GM18867 (cell line): ENCODE measurements at regions not wholly inside any gene's neighbourhood (a gene's known extent, or its start where the extent isn't known, plus 50 kb on each side); places are given as distances from the start of the nearest gene placed in this dataset.

Experiments used
- ATAC-seq: cut with Tn5 transposase; IDR thresholded peaks from one replicate; pipeline ENCODE4 v1.9.1; 2021; ENCODE audit warnings: mild to moderate bottlenecking, moderate library complexity; ENCODE audit not compliant: unreplicated experiment

DNA sequence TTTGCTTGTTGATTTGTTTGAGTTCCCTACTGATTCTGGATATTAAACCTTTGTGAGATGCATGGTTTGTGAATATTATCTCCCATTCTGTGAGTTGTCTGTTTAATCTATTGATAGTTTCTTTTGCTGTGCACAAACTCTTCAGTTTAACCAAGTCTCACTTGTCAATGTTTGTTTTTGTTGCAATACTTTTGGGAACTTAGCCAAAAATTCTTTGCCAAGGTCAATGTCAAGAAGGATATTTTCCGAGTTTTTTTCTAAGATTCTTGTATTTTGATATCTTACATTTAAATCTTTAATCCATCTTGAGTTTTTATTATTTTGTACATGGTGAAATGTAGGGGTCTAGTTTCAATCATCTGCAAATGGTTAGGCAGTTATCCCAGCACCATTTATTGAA is 1230.7 kb upstream of the NCAM2 start:
- no peak for ATAC-seq

DNA sequence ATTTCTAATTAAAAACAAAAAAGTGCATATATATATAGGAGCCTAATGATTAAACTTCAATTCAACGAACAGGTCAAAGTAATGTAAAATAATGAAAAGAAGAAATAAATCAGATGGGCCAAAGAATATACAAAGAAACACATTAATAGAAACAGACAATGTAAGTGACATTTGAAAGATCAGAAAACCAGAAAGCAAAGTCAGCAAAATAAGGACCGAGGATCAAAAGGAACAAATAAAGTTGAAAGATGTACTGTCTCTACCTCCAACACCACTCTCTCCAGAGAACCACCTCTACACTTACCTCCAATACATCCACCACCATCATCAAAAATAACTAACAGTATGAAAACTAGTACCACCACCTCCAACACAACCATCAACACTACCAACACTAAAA is 1226.3 kb upstream of the NCAM2 start:
- ATAC-seq: no peak

DNA sequence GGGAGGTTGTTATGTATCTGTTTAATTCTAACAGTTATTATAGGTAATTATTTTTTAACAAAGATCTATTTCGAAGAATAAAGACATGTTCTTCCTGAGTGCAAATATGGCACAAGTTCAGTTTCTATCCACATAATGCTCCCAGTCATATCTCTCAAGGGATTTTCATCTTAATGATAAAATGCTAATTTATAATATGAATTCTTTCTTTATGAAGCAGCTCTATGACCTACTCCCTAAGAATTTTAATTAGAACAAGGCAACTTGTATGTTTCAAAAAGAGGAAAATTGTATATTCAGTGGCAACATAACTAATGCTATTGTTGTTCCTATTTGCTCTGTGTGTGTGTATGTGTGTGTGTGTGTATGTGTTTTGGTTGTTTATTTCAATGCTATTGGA is 1222.1 kb upstream of the NCAM2 start:
- no peak for ATAC-seq

DNA sequence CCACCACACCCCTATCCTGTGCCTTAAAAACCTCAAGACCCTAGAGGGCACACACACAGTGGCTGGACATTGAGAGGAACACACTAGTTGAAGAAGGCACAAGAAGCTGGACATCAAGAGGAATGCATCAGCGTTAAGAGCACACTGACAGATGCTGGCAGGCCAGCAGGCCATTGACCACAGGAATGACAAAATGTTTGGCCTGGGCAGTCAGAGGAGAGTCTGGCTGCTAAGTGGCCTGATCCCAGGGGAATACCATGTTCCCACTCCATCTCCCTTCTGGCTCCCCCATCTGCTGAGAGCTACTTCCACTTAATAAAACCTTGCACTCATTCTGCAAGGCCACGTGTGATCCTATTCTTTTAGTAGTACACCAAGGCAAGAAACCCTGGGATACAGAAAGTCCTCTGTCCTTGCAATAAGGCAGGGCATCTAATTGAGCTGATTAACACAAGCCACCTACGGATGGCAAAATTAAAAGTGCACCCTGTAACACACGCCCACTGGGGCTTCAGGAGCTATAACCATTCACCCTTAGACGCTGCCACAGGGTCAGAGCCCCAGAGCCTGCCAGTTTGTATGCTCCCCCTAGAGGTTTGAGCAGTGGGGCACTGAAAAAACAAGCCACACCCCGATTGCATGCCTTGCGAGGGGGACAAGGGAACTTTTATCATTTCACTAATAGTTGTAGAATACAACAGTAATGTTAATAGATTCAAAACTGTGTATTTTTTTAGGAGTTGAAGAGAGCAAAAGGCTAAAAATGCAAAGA is 1216.1 kb upstream of the NCAM2 start:
- no peak for ATAC-seq

DNA sequence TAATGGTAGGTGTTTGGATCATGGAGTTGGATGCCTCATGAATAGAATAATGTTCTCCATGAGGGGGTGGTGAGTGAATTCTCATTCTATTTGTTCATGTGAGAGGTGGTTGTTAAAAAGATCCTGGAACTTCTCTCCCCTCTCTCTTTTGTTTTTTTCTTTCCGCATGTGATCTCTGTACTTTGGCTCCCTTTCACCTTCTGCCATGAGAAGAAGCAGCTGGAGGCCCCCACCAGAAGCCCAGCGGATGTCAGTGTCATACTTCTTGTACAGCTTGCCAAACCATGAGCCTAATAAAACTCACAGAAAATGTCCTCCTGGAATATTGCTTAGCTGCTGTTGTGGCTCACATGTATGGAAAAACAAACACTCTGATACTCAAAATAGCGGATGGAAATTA is 1212.3 kb upstream of the NCAM2 start:
- ATAC-seq: no peak

DNA sequence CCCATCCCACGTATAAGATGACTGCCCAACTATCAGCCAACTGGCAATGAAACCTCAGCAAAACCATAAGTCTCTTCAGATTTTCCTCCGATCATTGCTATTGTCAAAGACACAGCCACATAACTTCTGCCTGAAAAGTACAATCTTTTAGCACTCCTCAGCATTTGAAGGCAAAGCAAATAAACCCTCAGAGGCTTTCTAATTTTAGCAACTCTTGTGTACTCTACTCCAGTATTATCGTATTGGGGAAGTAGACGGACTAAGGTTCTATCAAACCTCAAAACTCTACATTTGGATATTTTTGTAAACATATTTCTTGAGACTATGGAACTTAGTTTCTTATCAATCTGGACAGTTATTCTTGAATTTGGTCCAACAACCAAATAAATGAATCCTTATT is 1206.2 kb upstream of the NCAM2 start:
- no peak for ATAC-seq

DNA sequence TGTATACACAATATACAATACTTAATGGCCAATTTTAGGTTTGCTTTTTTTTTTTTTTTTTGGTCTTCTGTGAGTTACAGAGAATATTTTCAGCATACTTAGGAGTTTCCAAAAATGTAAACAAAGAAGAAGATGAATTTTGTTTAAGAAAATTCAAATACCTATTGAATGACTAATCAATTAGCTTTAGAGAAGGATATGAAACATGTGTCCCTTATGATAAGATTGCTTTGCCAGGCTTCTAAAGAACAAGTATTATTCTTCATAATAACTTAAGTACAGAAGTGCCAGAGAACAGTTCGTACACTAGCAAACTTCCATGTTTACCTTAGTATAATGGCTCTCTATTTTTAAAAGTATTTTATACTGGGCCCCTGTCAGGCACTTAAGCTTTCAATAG is 1191.0 kb upstream of the NCAM2 start:
- no peak for ATAC-seq

DNA sequence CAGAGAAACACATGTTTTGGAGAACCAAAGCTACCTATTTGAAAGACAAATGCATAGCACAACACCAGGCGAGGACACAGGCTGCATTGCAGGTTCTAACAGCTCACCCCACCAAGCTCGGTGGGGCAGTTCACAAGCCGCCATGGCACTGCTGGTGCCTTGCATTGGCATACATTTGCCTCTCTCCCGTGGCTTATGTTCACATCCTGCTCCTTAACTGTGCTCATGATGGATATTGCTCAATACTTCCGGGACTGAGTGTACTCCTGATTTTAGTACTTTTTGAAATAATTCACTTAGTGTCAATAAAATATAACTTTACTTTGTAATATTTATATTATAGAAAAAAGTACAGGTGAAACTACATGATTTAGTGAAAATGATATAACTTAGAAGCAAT is 1187.4 kb upstream of the NCAM2 start:
- ATAC-seq: no peak

DNA sequence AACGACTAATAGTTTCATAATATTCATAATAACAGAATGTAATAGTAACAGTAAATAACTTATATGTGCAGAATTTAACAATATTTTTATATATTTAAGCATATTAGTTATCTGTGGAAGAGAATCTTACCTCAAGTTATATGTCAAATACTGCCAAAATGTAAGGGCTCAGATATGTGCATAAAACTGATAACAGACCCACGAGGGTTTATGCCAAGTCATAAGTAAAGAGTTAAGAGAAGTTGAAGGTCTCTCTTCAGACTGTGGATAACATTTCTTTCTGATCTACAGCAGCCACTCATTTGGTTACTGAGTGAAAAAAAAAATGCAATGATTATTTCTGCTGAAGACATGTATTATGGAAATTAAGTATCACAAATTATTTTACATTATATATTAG is 1167.8 kb upstream of the NCAM2 start:
- no peak for ATAC-seq

DNA sequence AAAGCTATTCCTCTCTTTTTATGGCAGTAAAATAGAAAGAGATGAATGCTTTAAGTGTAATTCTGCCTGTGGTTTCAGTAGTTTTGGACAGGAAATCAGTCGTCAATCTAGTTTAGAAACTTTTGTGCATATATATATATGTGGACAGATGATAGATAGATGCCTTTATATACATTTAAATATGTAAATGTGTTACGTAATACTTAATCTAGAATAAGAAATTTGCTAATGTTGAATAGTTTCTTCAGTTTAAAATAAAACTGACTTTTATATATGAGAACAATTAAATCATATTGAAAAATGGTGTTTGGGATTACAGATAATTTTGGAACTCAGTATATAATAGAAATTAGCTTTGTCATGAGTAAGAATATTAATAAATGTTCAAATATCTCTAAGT is 1165.7 kb upstream of the NCAM2 start:
- ATAC-seq: no peak

DNA sequence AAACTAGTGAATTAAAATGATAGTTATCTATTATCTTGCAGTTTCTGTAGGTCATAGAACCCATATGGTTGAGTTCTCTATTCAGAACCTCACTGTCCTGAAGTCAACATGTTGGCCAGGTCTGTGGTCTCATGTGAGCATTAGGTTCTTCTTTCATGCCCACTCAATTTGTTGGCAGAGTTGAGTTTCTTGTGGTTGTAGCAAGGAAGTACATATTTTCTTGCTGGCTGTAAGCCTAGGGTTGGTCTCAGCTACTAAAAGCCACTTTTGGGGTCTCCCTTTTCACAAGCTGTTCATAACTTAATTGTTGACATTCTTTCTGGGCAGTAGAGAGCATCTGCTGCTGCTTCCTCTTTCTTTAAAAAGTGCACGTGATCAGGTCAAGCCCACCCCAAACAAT is 1165.1 kb upstream of the NCAM2 start:
- ATAC-seq: no peak

DNA sequence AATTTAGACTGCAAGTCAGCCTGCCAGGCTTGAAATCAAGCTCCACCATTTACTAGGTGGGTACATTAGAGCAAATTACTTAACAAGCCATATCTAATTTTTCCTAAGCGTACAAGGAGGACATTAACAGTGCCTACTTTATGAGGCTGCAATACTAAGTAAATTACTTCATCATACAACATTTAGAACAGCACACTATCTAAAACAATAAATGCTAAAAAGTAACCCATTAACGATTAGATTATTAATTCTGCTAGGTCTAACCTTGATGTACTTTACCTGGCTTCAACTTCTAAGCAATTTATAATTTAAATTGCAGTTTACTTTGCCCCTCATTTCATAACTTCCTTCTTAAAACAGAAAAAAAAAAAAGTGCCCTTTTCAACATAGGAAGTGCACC is 1155.6 kb upstream of the NCAM2 start:
- no peak for ATAC-seq

DNA sequence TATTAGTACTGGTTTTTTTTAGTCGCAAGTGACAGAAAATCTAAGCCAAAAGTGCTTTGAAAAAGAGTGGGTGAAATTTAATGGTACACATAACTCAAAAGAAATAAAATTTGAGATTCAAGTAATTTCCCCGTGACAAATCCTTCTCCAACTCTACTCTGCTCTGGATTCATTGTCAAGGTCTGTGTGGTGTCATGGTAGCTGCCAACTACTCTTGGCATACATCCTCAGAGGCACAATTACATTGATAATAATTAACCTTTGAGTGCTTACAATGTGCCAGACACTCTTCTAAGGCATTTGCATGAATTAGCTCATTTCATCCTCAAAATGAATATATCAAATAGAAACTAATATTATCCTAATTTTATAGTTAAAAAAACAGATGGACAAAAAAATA is 1153.9 kb upstream of the NCAM2 start:
- ATAC-seq: no peak

DNA sequence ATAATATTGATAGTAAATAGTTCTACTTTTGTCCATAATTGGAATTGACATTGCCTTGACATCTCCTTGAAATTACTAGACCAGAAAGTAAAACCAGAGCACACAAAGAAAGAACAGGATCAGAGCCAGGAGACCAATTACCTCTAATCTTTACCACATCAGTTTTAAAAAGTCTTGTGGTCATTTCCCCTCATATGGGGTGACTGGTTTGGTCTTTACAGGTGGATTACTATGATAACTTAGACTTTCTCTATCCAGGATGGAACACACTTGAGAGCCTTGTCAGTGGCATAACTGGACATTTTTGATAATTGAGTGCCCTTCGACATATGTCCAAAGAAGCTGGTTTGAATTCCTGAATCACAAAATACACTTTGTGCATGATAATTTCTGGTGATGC is 1148.1 kb upstream of the NCAM2 start:
- no peak for ATAC-seq

DNA sequence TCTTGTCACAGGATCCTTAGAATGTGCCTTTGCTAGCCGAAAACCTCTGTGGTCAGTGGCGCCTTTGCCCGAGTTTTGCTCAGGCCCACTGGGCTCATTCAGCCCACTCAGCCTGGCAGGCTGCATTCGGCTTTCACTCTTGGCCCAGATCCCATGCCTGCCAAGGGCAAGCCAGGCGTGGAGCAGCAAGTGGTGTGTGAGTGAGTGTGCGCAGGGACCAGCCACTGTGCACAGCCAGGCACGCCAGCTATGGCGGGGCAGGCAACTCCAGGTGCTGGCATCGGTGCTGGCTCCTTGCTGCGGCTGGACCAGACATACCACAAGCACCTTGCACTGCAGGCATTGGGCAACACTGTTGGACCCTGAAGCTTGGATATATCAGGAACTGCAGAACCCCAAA is 1145.1 kb upstream of the NCAM2 start:
- ATAC-seq: no peak

DNA sequence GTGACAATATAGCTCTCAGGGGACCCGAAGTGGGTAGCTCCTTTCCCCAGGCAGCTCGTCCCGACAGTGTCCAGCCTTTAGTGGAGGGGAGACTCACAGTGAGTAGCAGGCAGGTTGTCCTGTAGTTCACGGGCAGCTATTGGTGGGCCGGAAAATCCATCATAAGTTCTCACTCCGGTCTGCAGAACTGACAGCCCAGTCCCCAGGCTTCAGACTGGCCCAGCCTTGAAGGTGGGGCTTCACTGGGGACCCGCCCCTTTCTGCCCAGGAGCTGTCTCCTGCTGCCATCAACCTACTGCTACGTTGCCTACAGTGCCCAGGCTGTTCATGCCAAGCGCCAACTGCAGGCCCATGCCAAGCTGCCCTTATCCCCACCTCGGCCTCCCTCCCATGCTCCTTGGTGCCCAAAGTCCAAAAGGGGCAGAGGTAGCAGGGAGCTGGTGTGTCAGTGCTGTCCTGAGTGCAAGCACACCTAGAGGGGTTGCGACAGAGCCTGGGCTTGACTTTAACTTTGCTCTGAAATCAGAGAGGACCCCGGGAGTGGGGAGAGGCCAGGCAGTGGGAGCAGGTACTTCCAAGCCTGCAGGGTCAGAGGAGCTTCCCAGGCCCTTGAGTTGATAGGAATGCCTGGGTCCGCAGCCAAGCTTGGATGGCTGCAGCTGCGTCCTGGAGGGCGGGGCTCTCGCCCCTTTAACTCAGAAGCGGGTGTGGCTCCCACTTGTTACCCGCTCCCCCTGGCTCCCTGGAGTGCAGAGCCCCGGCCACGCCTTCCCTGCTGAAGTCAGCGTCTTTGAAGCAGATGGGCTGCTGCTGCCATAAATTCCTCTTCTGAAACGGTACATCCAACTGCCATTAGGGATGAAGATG is 1144.3 kb upstream of the NCAM2 start:
- ATAC-seq: no peak

DNA sequence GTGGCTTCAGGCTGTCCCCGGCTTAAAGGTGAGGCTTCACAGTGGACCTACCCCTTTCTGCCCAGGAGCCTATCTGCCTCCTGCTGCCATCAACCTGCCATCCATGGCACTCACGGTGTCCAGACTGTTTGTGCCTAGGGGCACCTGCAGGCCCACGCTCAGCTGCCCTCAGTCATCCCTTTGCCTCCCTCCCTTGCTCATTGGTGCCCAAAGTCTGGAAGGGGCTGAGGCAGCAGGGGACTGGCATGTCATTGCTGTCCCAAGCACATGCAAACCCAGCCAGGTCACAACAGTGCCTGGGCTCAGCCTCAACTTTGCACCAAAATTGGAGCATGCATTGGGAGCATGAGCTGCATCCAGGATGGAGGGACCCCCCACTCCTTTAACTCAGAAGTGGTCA is 1142.7 kb upstream of the NCAM2 start:
- ATAC-seq: no peak

DNA sequence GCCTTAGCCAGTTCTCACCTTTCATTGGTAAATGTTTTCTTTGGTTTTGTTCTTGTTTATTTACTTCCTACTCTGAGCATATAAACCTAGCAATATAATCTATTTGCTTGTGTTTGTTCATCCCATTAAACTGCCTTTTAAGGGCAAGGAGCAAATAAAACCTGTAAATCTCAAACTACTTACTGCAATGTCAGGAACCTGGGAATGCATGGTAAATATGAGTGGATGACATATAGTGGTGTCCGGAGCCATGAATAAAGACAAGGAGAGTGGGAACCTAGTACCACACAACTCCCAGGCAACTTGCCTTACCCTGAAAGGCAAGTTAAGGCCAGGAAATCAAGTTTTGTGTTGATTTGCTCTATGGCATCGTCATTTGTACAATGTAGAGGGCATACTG is 1133.7 kb upstream of the NCAM2 start:
- ATAC-seq: no peak

DNA sequence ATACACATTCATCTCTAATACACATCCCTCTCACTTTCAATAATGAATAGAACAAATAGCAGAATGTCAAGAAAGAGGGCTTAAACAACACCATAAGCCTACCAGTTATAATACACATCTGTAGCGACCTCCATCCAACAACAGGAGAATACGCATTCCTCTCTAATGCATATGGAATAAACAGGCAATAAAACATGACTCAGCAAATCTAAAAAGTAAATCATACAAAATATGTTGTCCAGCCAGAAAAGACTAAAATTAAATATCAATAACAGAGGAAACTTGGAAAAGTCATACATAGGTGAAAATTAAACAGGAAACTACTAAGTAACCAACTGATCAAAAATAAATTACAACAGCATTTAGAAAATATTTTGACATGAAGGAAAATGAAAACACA is 1127.5 kb upstream of the NCAM2 start:
- no peak for ATAC-seq

DNA sequence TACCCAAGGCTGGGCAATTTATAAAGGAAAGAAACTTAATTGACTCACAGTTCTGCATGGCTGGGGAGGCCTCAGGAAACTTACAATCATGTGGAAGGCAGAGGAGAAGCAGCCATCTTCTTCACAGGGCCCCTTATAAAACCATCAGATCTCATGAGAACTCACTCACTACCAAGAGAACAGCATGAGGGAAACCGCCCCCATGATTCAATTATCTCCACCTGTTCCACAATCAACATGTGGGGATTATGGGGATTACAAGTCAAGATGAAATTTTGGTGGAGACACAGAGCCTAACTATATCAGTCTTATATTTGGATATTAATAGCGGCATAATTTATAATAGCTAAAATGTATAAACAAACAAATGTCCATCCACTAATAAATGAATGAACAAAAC is 1123.7 kb upstream of the NCAM2 start:
- ATAC-seq: no peak

DNA sequence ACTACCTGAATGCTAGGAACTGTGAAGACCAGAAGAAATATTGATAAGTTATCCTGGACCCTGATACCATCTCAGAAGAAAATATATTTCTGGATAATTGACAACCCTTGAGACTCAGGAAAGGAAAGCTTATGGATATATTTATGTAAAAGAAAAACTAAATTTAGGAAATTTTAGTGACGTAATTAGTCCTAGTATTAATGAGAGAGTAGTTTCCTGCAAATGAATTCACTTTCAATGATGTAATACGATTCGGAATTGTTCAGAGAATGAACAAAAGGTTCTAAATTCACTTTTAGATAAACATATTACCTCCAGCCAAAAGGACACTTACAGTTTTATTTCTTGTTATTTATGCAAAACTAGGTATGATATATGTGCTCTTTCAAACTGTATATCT is 1120.1 kb upstream of the NCAM2 start:
- ATAC-seq: no peak

DNA sequence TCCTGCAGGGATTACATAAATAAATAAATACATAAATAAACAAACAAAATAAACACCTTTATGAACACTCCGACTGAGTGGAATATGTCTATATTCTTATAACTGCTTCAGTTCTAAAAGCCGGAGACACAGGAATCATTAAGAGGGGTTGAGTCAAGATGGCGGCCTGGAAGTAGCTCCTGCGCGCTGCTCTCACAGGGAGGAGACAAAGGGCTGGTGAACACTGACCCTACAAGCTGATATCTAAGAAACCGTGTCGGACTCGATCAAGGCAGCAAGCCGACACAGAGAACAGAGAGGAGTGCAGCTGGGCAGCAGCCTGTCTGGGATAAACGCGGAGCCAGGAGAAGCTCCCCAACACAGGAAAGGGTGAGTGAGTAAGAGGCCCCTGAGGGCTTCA is 1098.6 kb upstream of the NCAM2 start:
- no peak for ATAC-seq
